ENCODE measurements at regions not wholly inside any gene's neighbourhood (a gene's known extent, or its start where the extent isn't known, plus 50 kb on each side); places are given as distances from the start of the nearest gene placed in this dataset.

- no peak overlapping the region for H3K4me3 ChIP-seq (replicated peaks; ENCODE audit: low read depth, low read length)
- no peak for DNase-seq (ENCODE audit: low read depth)
- TF ChIP-seq CTCF (IDR thresholded peaks at IDR 0.05; ENCODE audit: low read length, missing control alignments), result no peak
Measured at GRCh38 chr10:107264742-107265141, 100.2 kb upstream of the SORCS1 start.

- no peak overlapping the region for H3K4me3 ChIP-seq (replicated peaks; ENCODE audit: low read depth, low read length)
- TF ChIP-seq CTCF (IDR thresholded peaks at IDR 0.05; ENCODE audit: low read length, missing control alignments), result no peak
- no peak for DNase-seq (ENCODE audit: low read depth)
Measured at GRCh38 chr10:107244122-107244521, 79.6 kb upstream of the SORCS1 start.

GRCh38 chr10:107238275-107238674 lies 73.8 kb upstream of the SORCS1 start:
- H3K4me3 ChIP-seq (replicated peaks; ENCODE audit: low read depth, low read length), result no peak overlapping the region
- no peak for DNase-seq (ENCODE audit: low read depth)
- TF ChIP-seq CTCF (IDR thresholded peaks at IDR 0.05; ENCODE audit: low read length, missing control alignments), result no peak

GRCh38 chr10:107232013-107232412 lies 67.5 kb upstream of the SORCS1 start:
- no peak overlapping the region for H3K4me3 ChIP-seq (replicated peaks; ENCODE audit: low read depth, low read length)
- no peak for TF ChIP-seq CTCF (IDR thresholded peaks at IDR 0.05; ENCODE audit: low read length, missing control alignments)
- no peak for DNase-seq (ENCODE audit: low read depth)

- no peak overlapping the region for H3K4me3 ChIP-seq (replicated peaks; ENCODE audit: low read depth, low read length)
- no peak for TF ChIP-seq CTCF (IDR thresholded peaks at IDR 0.05; ENCODE audit: low read length, missing control alignments)
- DNase-seq (ENCODE audit: low read depth), result no peak
Measured at GRCh38 chr10:107230887-107231286, 66.4 kb upstream of the SORCS1 start.

GRCh38 chr10:107215681-107216080 lies 51.2 kb upstream of the SORCS1 start:
- DNase-seq (ENCODE audit: low read depth), result no peak

More at GRCh38 chr10:107215681-107216080, 51.2 kb upstream of the SORCS1 start:
- TF ChIP-seq CTCF (IDR thresholded peaks at IDR 0.05; ENCODE audit: low read length, missing control alignments), result no peak
- no peak overlapping the region for H3K4me3 ChIP-seq (replicated peaks; ENCODE audit: low read depth, low read length)

Data from fibroblast of pulmonary artery (primary cell).